A673 (cell line): ENCODE measurements at regions not wholly inside any gene's neighbourhood (a gene's known extent, or its start where the extent isn't known, plus 50 kb on each side); places are given as distances from the start of the nearest gene placed in this dataset.

ENCODE experiments used
- EZH2 ChIP-seq: fragments of 200-600 bp; sonication (generic); IDR thresholded peaks from 2 replicates; pipeline ENCODE4 v1.6.1; 2017; ENCODE audit warnings: borderline replicate concordance, low read depth, mild to moderate bottlenecking, mixed read lengths, antibody characterized with exemption, low read length; ENCODE audit not compliant: poor library complexity, severe bottlenecking
- TF ChIP-seq, protein P1 (sequence below): fragments of 300-800, 200-600 bp; sonication (generic); conservative IDR thresholded peaks from 2 replicates; pipeline ENCODE4 v1.5.1; 2017; ENCODE audit warnings: low read depth, mild to moderate bottlenecking, antibody characterized with exemption, low read length, moderate library complexity, mixed read lengths

DNA sequence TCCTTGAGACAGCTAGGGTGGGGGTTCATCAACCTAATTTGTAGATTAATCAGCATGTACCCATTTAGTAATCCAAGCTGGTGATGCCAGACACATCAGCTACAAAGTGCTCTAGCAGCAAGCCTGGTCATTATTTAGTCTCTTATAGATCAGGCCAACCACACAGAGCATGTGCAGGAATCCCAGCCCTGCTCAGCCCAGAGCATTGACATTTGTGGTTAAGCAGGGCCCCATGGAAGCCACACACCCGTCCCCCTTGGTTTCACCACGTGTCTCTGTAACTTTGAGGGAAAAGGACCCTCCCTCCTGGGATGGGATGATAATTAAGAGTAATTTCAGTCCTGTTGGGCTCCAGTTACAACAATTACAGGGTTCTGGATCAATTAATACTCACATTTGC, 268.8 kb upstream of the RPL38 start:
- no peak for TF ChIP-seq EZH2
- TF ChIP-seq, protein P1, sequence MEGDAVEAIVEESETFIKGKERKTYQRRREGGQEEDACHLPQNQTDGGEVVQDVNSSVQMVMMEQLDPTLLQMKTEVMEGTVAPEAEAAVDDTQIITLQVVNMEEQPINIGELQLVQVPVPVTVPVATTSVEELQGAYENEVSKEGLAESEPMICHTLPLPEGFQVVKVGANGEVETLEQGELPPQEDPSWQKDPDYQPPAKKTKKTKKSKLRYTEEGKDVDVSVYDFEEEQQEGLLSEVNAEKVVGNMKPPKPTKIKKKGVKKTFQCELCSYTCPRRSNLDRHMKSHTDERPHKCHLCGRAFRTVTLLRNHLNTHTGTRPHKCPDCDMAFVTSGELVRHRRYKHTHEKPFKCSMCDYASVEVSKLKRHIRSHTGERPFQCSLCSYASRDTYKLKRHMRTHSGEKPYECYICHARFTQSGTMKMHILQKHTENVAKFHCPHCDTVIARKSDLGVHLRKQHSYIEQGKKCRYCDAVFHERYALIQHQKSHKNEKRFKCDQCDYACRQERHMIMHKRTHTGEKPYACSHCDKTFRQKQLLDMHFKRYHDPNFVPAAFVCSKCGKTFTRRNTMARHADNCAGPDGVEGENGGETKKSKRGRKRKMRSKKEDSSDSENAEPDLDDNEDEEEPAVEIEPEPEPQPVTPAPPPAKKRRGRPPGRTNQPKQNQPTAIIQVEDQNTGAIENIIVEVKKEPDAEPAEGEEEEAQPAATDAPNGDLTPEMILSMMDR = no peak
